BLaER1 treated with 17β-estradiol and CSF1 and Interleukin-3, amounts not matched to agents 10 nM and 100 nM (cell line): ENCODE measurements at regions not wholly inside any gene's neighbourhood (a gene's known extent, or its start where the extent isn't known, plus 50 kb on each side); places are given as distances from the start of the nearest gene placed in this dataset.

ENCODE experiments used
- H3K27ac ChIP-seq, 11 experiments: shearing (Covaris generic); formaldehyde crosslinking; 2 replicates each; pipeline ENCODE4 v1.8.1; 2022
- H3K27me3 ChIP-seq, 11 experiments: shearing (Covaris generic); formaldehyde crosslinking; 2 replicates each; pipeline ENCODE4 v1.8.1; 2022
- H3K36me3 ChIP-seq, 11 experiments: shearing (Covaris generic); formaldehyde crosslinking; 2 replicates each; pipeline ENCODE4 v1.8.1; 2022
- H3K4me1 ChIP-seq, 10 experiments: shearing (Covaris generic); formaldehyde crosslinking; 2 replicates each; pipeline ENCODE4 v1.8.1; 2022
- H3K4me2 ChIP-seq, 11 experiments: shearing (Covaris generic); formaldehyde crosslinking; 2 replicates each; pipeline ENCODE4 v1.8.1; 2022
- H3K4me3 ChIP-seq, 10 experiments: shearing (Covaris generic); formaldehyde crosslinking; 2 replicates each; pipeline ENCODE4 v1.8.1; 2022
- H3K9ac ChIP-seq, 11 experiments: shearing (Covaris generic); formaldehyde crosslinking; 2 replicates each; pipeline ENCODE4 v1.8.1; 2022
- H3K9me3 ChIP-seq, 11 experiments: shearing (Covaris generic); formaldehyde crosslinking; replicated peaks in 1 of 11; 2 replicates each; pipeline ENCODE4 v1.8.1; 2022
- H4K20me1 ChIP-seq, 11 experiments: shearing (Covaris generic); formaldehyde crosslinking; 2 replicates each; pipeline ENCODE4 v1.8.1; 2022
- Cebpa-rat ChIP-seq, 11 experiments: shearing (Covaris generic); IDR thresholded peaks; 2 replicates each; pipeline ENCODE4 v1.8.1; 2022

- TF ChIP-seq Cebpa-rat (IDR thresholded peaks at IDR 0.05), result no peak
- Histone ChIP-seq H4K20me1 (no peaks in the 10 kb centered on the region), H3K27ac (no peak overlapping the region), H3K9ac (no peak overlapping the region), H3K27me3 (no peaks in the 10 kb centered on the region), H3K9me3 (peaks cover 0 to 14% (median 0%) of the 10 kb centered on the region in 11 experiments; a peak in 5 of 22 replicates), H3K4me1 (peaks cover 0 to 38% (median 9%) of the 10 kb centered on the region in 10 experiments; a peak in 9 of 20 replicates), H3K4me2 (peak overlapping the region in 4 of 11 experiments; percentile 2 to 33 (median 14); a peak in 4 of 22 replicates), H3K36me3 (no peaks in the 10 kb centered on the region), H3K4me3 (no peak overlapping the region)
These were observed 263.4 kb downstream of the ASXL3 start for GRCh38 chr18:33841221-33841967.

DNA sequence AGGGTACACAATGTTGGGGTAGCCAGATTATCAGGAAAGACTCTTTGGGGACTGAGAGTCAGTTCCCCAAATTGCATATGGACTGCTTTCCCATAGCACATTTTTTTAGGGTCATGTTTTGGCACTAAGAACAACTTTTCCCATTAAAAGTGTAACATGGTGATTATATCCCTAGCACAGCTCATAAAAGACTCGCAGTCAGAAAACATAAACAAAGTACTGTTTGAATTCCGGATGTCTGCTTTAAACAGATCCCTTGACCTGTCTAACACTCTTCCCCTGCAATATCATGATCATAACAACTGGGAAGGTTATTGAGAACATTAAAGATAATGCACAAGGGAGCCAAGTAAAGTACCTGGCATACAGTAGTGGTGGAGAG, 262.2 kb downstream of the ASXL3 start:
- no peaks in the 10 kb centered on the region for H4K20me1 ChIP-seq
- peaks cover 0 to 38% (median 9%) of the 10 kb centered on the region in 10 experiments; a peak in 9 of 20 replicates for H3K4me1 ChIP-seq
- no peak for TF ChIP-seq Cebpa-rat (IDR thresholded peaks at IDR 0.05)
- no peaks in the 10 kb centered on the region for H3K27me3 ChIP-seq
- no peak overlapping the region for H3K4me3 ChIP-seq
- no peaks in the 10 kb centered on the region for H3K36me3 ChIP-seq
- no peak overlapping the region for H3K9ac ChIP-seq
- H3K9me3 ChIP-seq, result peaks cover 0 to 4% (median 0%) of the 10 kb centered on the region in 11 experiments; a peak in 1 of 22 replicates
- peak overlapping the region in 3 of 11 experiments; percentile 20 to 30 (median 30); a peak in 3 of 22 replicates for H3K4me2 ChIP-seq
- H3K27ac ChIP-seq, result no peak overlapping the region

GRCh38 chr18:33839452-33840211, 261.6 kb downstream of the ASXL3 start:
- Histone ChIP-seq H3K4me3 (no peak overlapping the region), H4K20me1 (no peaks in the 10 kb centered on the region), H3K9ac (no peak overlapping the region), H3K36me3 (no peaks in the 10 kb centered on the region), H3K4me2 (peak overlapping the region in 4 of 11 experiments; percentile 8 to 30 (median 25); a peak in 5 of 22 replicates), H3K4me1 (peaks cover 0 to 33% (median 7%) of the 10 kb centered on the region in 10 experiments; a peak in 9 of 20 replicates), H3K9me3 (no peaks in the 10 kb centered on the region), H3K27ac (no peak overlapping the region), H3K27me3 (no peaks in the 10 kb centered on the region)
- TF ChIP-seq Cebpa-rat (IDR thresholded peaks at IDR 0.05), result no peak

DNA sequence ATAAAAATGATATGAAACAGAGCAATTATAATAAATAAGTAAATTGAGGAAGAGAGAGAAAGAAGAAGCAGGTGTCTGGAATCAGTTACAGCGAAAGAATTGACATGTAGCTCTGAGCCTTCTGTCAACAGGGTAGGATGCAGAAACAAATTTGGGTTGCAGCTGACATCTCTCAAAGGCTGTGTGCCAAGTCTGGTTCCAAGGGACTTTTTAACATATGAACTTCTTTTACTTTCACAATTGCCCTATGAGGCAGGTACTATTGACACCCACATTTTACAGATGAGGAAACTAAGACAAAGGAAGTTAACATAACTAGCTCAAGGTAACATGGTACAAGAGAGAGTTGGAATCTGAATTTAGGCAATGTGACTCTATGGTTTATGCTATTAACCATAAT, 260.0 kb downstream of the ASXL3 start:
- Histone ChIP-seq H3K36me3 (no peaks in the 10 kb centered on the region), H4K20me1 (no peaks in the 10 kb centered on the region), H3K4me1 (peaks cover 0 to 20% (median 5%) of the 10 kb centered on the region in 10 experiments; a peak in 11 of 20 replicates), H3K9me3 (no peaks in the 10 kb centered on the region), H3K9ac (no peak overlapping the region), H3K27me3 (no peaks in the 10 kb centered on the region), H3K4me2 (no peak overlapping the region), H3K27ac (no peak overlapping the region), H3K4me3 (no peak overlapping the region)
- no peak for TF ChIP-seq Cebpa-rat (IDR thresholded peaks at IDR 0.05)

DNA sequence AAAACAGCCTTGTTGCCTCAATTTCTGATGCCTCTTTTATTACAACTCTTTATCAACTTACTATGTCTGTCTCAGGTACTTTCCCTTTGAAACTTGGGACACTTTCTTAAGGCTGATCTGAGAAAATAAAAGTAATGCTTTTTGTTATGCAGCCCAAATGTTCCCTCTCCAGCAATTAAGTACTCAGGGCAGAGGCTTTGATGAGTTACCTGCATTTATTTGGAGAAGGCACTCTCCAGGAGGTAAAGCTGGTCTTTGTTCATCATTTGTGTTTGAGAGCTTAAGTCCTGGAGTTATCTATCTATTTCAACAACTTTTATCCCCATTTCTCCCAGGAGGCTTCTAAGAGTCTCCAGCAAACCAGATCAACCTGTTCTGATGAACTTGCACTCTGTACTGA, 259.2 kb downstream of the ASXL3 start:
- Histone ChIP-seq H4K20me1 (no peaks in the 10 kb centered on the region), H3K27me3 (no peaks in the 10 kb centered on the region), H3K9me3 (peaks cover 0 to 5% (median 0%) of the 10 kb centered on the region in 11 experiments; a peak in 3 of 22 replicates), H3K4me2 (no peak overlapping the region), H3K36me3 (no peaks in the 10 kb centered on the region), H3K4me1 (peaks cover 0 to 20% (median 7%) of the 10 kb centered on the region in 10 experiments; a peak in 11 of 20 replicates), H3K4me3 (no peak overlapping the region), H3K27ac (no peak overlapping the region), H3K9ac (no peak overlapping the region)
- TF ChIP-seq Cebpa-rat (IDR thresholded peaks at IDR 0.05), result no peak

DNA sequence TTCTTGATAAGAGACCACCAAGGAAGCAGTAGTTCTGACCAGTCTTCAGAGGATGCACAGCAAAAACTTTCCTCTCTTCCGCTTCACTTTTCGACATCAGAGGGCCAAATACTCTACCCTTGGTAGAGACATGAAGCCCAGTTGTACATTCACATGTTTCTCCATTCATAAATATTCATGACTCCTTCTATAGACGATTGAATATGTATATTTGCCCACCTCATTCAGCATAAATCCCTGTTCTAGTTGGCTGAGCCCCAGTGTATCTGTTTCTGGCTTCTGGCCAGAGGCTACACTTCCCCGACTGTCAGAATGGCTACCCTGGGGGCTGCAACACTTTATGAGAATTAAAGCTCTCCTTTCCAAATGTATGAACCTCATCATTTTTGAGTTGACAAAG, 258.5 kb downstream of the ASXL3 start:
- H3K4me2 ChIP-seq, result no peak overlapping the region
- peaks cover 0 to 18% (median 7%) of the 10 kb centered on the region in 10 experiments; a peak in 11 of 20 replicates for H3K4me1 ChIP-seq
- no peak overlapping the region for H3K4me3 ChIP-seq

GRCh38 chr18:33835419-33835818, 257.4 kb downstream of the ASXL3 start:
- Histone ChIP-seq H3K4me3 (no peak overlapping the region), H3K27me3 (no peaks in the 10 kb centered on the region), H3K27ac (no peak overlapping the region), H4K20me1 (no peaks in the 10 kb centered on the region), H3K9ac (no peak overlapping the region), H3K9me3 (peaks cover 6 to 20% (median 12%) of the 10 kb centered on the region in 11 experiments; a peak in 16 of 22 replicates), H3K4me2 (no peak overlapping the region), H3K4me1 (peaks cover 0 to 11% (median 6%) of the 10 kb centered on the region in 10 experiments; a peak in 11 of 20 replicates), H3K36me3 (no peaks in the 10 kb centered on the region)
- peak in 3 of 11 experiments; percentile 13 to 64 (median 43); a peak in 3 of 22 replicates for TF ChIP-seq Cebpa-rat (IDR thresholded peaks at IDR 0.05)

More for the DNA sequence above, 258.5 kb downstream of the ASXL3 start:
- H3K27ac ChIP-seq, result no peak overlapping the region
- H3K9me3 ChIP-seq, result peaks cover 4 to 11% (median 6%) of the 10 kb centered on the region in 11 experiments; a peak in 16 of 22 replicates
- no peaks in the 10 kb centered on the region for H4K20me1 ChIP-seq
- H3K27me3 ChIP-seq, result no peaks in the 10 kb centered on the region
- no peak overlapping the region for H3K9ac ChIP-seq
- no peaks in the 10 kb centered on the region for H3K36me3 ChIP-seq
- TF ChIP-seq Cebpa-rat (IDR thresholded peaks at IDR 0.05), result no peak

DNA sequence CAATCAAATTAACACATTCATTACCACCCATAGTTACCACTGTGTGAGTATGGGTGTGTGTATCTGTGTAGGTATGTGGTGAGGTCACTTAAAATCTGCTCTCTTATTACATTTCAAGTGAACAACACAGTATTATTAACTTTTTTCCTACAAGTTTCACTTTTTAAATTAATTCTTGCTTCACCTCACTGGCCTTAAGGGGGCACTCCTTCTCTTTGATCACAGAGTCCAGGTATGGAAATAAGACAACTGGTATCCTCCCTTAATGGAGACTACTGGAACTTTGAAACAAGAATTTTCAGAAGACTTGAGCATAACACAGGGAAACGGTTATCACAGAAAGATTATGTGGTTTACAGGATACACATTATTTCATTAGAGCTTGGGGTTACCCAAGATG, 255.8 kb downstream of the ASXL3 start:
- TF ChIP-seq Cebpa-rat (IDR thresholded peaks at IDR 0.05), result no peak
- H3K4me2 ChIP-seq, result no peak overlapping the region

DNA sequence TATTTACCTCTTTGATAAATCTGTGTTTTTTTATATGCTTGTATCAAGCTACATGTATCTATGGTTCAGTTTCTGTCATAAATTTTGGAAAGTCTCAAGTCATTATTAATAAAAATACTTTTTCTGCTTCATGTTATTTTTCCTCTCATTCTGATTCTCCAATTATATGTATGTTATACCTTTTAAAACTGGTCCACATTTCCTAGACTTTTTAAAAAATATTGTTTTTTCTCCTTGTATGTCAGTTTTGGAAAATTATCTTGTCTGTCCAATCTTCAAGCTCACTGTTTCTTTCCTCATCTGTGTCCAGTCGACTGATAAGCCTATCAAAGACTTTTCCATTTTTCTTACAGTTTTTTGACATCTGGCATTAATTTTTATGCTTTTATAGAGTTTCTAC, 253.4 kb downstream of the ASXL3 start:
- no peak overlapping the region for H3K27ac ChIP-seq
- no peak overlapping the region for H3K4me3 ChIP-seq
- no peaks in the 10 kb centered on the region for H4K20me1 ChIP-seq
- TF ChIP-seq Cebpa-rat (IDR thresholded peaks at IDR 0.05), result no peak
- no peak overlapping the region for H3K9ac ChIP-seq
- H3K9me3 ChIP-seq, result peaks cover 6 to 20% (median 12%) of the 10 kb centered on the region in 11 experiments; a peak in 16 of 22 replicates
- no peaks in the 10 kb centered on the region for H3K36me3 ChIP-seq
- H3K27me3 ChIP-seq, result no peaks in the 10 kb centered on the region
- no peak overlapping the region for H3K4me2 ChIP-seq
- peaks cover 0 to 7% (median 0%) of the 10 kb centered on the region in 10 experiments; a peak in 2 of 20 replicates for H3K4me1 ChIP-seq

More for the DNA sequence above, 255.8 kb downstream of the ASXL3 start:
- H3K4me3 ChIP-seq, result no peak overlapping the region
- H4K20me1 ChIP-seq, result no peaks in the 10 kb centered on the region
- H3K36me3 ChIP-seq, result no peaks in the 10 kb centered on the region
- H3K4me1 ChIP-seq, result peaks cover 0 to 7% (median 0%) of the 10 kb centered on the region in 10 experiments; a peak in 2 of 20 replicates
- H3K27me3 ChIP-seq, result no peaks in the 10 kb centered on the region
- no peak overlapping the region for H3K27ac ChIP-seq
- H3K9ac ChIP-seq, result no peak overlapping the region
- peaks cover 6 to 20% (median 12%) of the 10 kb centered on the region in 11 experiments; a peak in 16 of 22 replicates for H3K9me3 ChIP-seq
